Activated CD4-positive, alpha-beta T cell treated with anti-CD3 and anti-CD28 coated beads for 4 hours (primary cell): ENCODE measurements at regions not wholly inside any gene's neighbourhood (a gene's known extent, or its start where the extent isn't known, plus 50 kb on each side); places are given as distances from the start of the nearest gene placed in this dataset.
"Not testable (repeated sequence)": the region's sequence is repeated elsewhere in the genome, so short reads cannot be mapped to it uniquely, and the experiment has no call there.

Experiments
- DNase-seq, 2 donors: peaks; one replicate each; pipeline ENCODE4 v3.0.0-alpha.2; 2020

GRCh38 chr18:78430131-78430758 is 549.4 kb upstream of the SALL3 start:
- DNase-seq, result no peak

GRCh38 chr18:78431606-78432005 is 548.0 kb upstream of the SALL3 start:
- DNase-seq, result no peak

GRCh38 chr18:78433562-78433961 is 546.1 kb upstream of the SALL3 start:
- DNase-seq, result no peak

GRCh38 chr18:78436110-78436509 is 543.5 kb upstream of the SALL3 start:
- DNase-seq, result no peak

- not testable (repeated sequence) for DNase-seq
Measured at GRCh38 chr18:78438235-78438634, 541.4 kb upstream of the SALL3 start.

GRCh38 chr18:78445880-78446279 is 533.7 kb upstream of the SALL3 start:
- no peak for DNase-seq

GRCh38 chr18:78447211-78447610 is 532.4 kb upstream of the SALL3 start:
- no peak for DNase-seq

- no peak for DNase-seq
Measured at GRCh38 chr18:78448106-78448505, 531.5 kb upstream of the SALL3 start.

- DNase-seq, result no peak
Measured at GRCh38 chr18:78448591-78448990, 531.0 kb upstream of the SALL3 start.

- no peak for DNase-seq
Measured at GRCh38 chr18:78454221-78454620, 525.4 kb upstream of the SALL3 start.

- DNase-seq, result no peak
Measured at GRCh38 chr18:78455386-78455785, 524.2 kb upstream of the SALL3 start.

GRCh38 chr18:78457011-78457410 is 522.6 kb upstream of the SALL3 start:
- no peak for DNase-seq

- no peak for DNase-seq
Measured at GRCh38 chr18:78457731-78458130, 521.9 kb upstream of the SALL3 start.

- DNase-seq, result no peak
Measured at GRCh38 chr18:78458356-78458755, 521.3 kb upstream of the SALL3 start.

- no peak for DNase-seq
Measured at GRCh38 chr18:78459668-78460067, 520.0 kb upstream of the SALL3 start.

- no peak for DNase-seq
Measured at GRCh38 chr18:78460558-78460957, 519.1 kb upstream of the SALL3 start.

- DNase-seq, result no peak
Measured at GRCh38 chr18:78473563-78473962, 506.1 kb upstream of the SALL3 start.

- DNase-seq, result no peak
Measured at GRCh38 chr18:78477840-78478239, 501.8 kb upstream of the SALL3 start.

- DNase-seq, result no peak
Measured at GRCh38 chr18:78479443-78479842, 500.2 kb upstream of the SALL3 start.

GRCh38 chr18:78480262-78481054 is 499.2 kb upstream of the SALL3 start:
- DNase-seq, result no peak

- DNase-seq, result no peak
Measured at GRCh38 chr18:78482378-78482777, 497.2 kb upstream of the SALL3 start.

GRCh38 chr18:78487649-78488048 is 492.0 kb upstream of the SALL3 start:
- DNase-seq, result no peak

- DNase-seq, result no peak
Measured at GRCh38 chr18:78492064-78492812, 487.4 kb upstream of the SALL3 start.

- DNase-seq, result no peak
Measured at GRCh38 chr18:78492813-78493371, 486.7 kb upstream of the SALL3 start.
